Renal pelvis (tissue), 1 donor: ENCODE measurements at regions not wholly inside any gene's neighbourhood (a gene's known extent, or its start where the extent isn't known, plus 50 kb on each side); places are given as distances from the start of the nearest gene placed in this dataset.

Source experiments
- DNase-seq: peaks from one replicate; pipeline ENCODE4 v3.0.0-alpha.2; 2013

- DNase-seq: no peak
Measured at GRCh38 chr4:180900781-180901180, 1342.4 kb upstream of the TENM3 start.

DNA sequence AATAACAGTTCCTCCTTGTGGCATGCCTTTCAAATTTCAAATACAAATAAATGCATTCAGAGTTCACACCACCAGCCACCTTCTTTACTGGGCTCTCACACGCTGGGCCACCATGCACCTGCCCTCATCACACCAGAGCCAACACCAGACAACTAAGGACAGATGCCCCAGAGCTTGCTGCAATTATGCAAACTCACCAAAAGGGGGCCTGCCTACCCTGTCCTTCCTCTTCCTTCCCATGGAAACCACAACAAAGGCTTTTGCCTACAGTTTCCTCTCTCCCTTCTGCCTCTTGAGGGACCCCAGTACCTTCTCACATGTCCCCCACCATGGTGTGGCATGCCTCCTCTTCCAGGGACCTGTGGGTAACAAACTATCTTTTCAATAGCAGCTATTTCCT, 1333.9 kb upstream of the TENM3 start:
- no peak for DNase-seq

- DNase-seq: peak; percentile 24
Measured at GRCh38 chr4:180913750-180914149, 1329.5 kb upstream of the TENM3 start.

DNA sequence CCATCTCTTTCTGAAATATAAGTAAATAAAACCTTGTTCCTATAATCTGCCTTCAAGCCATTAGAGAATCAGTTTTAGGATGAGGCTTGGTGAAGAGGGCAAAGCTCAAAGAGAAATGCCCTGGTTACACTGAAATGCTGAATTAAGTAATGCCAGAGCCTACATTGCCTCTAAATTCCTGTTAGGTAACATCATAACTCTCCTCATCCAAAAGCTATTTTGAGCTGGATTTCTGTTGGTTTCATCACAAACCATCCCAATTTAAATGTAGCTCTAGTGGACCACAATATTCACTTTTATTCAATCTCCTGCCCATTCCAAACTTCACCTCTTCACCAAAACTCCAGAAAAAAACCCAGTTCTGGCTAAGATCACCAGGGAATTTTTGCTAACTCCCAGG, 1319.7 kb upstream of the TENM3 start:
- DNase-seq: no peak

DNA sequence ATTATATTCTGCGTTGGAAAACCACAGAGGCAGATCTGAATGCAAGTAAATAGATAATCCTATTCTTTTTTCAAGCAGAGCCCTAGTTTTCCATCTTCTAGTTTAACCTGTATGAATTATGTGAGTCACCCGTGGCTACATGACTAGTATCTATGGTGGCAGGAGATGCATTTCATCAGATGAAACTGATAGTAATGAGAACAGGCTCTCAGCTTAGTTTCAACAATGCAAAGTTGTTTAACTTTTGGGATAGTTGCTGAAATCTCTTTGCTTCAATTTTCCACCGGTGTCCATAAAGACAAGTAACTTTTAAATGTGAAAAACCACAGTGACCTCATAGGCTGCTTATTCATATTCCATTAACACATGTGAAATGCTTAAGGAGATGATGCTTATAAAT, 1317.4 kb upstream of the TENM3 start:
- DNase-seq: no peak

DNA sequence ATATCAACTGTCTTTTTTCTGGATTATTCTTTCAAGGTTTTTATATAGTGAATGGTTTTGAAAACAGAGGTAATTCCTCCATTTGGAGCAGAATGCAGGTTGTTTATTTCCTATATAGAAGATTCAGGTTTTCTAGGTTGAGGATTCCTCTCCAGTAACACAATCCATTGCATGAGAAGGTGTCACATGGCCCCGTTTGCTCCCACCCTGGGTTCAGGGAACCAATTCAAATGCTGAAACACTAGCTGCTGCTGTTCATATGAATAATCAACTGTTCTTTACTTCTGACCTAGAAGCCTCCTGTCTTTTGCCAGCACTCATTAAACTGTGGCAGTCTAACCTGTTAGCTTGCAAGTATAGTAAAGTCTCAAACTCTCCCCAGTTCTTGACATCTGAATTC, 1316.9 kb upstream of the TENM3 start:
- DNase-seq: no peak

GRCh38 chr4:180932370-180933001, 1310.7 kb upstream of the TENM3 start:
- DNase-seq: no peak

GRCh38 chr4:180937083-180937482, 1306.1 kb upstream of the TENM3 start:
- DNase-seq: no peak

- DNase-seq: no peak
Measured at GRCh38 chr4:180940680-180941079, 1302.5 kb upstream of the TENM3 start.

- no peak for DNase-seq
Measured at GRCh38 chr4:180942367-180942916, 1300.8 kb upstream of the TENM3 start.

DNA sequence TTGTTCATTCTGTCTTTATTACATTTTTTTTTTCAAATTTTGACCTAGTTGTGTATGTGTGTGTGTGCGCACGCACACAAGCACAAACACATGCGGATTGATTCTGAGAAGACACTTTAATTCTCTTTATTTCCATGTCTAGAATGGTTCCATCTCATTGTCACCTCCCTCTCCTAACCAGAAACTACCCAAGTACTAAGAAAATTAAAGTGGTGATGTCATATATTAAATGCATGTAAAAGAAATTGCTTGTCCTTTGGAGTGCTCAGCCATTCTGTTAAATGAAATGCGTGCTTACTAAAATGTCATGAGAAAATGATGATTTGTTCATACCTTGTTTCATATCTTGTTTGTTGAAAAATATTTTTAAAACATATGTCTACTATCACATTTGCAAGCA, 1297.0 kb upstream of the TENM3 start:
- DNase-seq: no peak

- peak; percentile 60 for DNase-seq
Measured at GRCh38 chr4:180947425-180947824, 1295.8 kb upstream of the TENM3 start.

DNA sequence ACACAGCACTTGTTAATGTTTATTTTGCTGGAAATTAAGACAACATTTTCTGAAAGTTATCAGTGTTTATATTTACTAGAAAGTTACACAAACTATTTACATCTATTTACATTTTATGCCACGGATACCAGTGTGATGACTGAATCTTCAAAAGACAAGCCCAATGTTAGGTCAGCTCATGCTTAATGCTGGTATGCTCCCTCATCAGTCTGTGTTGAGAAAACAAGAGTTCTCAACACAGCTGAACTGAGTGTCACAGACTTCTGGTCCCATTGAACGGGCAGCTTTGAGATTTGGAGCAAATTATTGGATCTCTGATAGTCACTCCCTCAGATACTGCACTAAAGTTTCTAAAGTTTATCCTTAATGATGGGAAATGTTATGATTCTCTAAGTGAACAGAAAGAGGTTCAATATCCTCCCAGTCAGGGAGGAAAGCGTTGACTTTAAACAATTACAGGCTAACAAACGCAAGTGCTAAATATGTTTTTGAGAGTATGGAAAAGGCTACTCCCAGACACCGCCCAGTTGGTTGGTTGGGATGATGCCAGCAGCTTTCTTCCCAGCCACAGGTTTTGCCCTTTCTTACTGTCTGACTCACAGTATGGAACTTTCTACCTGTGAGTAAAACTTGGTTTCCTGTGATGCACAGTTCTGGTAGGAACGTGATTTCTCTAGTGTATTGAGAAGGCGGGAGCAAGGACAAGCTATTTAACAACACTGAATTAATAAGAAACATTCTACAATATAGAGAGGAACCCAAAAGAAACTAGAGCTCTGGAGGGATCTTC, 1293.6 kb upstream of the TENM3 start:
- DNase-seq: no peak

- no peak for DNase-seq
Measured at GRCh38 chr4:180950377-180950776, 1292.8 kb upstream of the TENM3 start.

GRCh38 chr4:180951312-180951711, 1291.9 kb upstream of the TENM3 start:
- DNase-seq: no peak

- no peak for DNase-seq
Measured at GRCh38 chr4:180953572-180953971, 1289.6 kb upstream of the TENM3 start.

DNA sequence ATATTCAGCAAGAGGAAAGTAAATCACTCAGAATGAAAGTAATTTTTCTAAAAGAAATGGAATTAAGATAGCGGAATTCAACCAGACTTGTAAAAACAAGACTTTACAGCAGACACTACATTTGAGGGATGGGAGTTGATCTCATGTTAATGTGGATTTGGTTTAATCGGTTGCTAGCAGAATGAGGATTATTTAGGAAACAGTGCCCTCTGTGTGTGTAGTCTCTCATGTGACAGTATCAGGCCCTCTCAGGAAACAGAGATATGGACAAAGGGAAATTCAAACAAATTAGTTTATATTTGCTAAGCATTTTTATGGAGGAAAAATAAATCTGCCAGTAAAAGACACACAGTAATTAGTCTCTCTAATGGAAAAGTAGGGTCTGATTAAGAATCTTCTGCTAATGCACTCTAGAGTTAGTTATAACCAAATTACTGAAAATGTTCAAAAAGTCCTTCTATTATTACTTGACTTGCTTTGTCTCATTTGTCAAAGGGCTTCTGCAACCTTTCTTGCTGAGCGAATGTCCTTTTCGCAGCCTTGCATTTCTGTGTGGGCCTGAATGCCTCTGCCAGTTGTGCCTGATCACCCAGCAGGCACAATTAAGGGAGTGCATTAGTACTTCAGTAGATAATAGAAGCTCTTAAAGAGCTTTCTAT, 1282.3 kb upstream of the TENM3 start:
- DNase-seq: peak; percentile 26

DNA sequence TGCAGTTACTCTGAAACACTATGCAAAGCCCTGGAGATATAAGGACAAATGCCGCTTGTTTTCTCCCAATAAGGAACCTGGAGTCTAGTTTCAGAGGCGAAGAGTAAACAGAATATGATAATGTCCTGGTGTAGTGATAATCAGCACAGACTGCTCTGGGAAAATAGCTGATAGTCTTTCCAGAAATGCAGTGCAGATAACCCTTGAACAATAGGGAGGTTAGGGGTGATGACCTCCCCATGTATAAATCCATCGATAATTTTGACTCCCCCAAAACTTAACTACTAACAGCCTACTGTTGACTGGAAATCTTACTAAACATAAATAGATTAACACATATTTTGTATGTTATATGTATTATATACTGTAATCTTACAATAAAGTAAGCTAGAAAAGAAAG, 1280.9 kb upstream of the TENM3 start:
- DNase-seq: no peak

GRCh38 chr4:180966312-180966711, 1276.9 kb upstream of the TENM3 start:
- no peak for DNase-seq

- DNase-seq: no peak
Measured at GRCh38 chr4:180967936-180968335, 1275.3 kb upstream of the TENM3 start.

- DNase-seq: no peak
Measured at GRCh38 chr4:180973894-180974293, 1269.3 kb upstream of the TENM3 start.

GRCh38 chr4:180990931-180991330, 1252.3 kb upstream of the TENM3 start:
- DNase-seq: no peak

- DNase-seq: no peak
Measured at GRCh38 chr4:180993244-180993836, 1249.9 kb upstream of the TENM3 start.
